IMR-90 (cell line): ENCODE measurements at regions not wholly inside any gene's neighbourhood (a gene's known extent, or its start where the extent isn't known, plus 50 kb on each side); places are given as distances from the start of the nearest gene placed in this dataset.

Experiments used
- ATAC-seq: fragments of 200-7000 bp; cut with Tn5 transposase; 2 replicates; pipeline ENCODE4 v1.9.1; 2020; ENCODE audit warnings: low read depth, mild to moderate bottlenecking, moderate library complexity
- BruUV-seq: library from RNA; stranded (reverse); fragments of 400-500 nt; replicated peaks from 2 replicates; lab custom pipeline; 2021; lab: Mats Ljungman, UMichigan
- CTCF ChIA-PET: fragments of 300-600 bp; formaldehyde crosslinking; extraction: SDS; loops from one replicate; lab custom pipeline; 2021; ENCODE audit warnings: antibody characterized with exemption; lab: Yijun Ruan, JAX
- POLR2A ChIA-PET: fragments of 300-600 bp; sonication (Branson Sonifier 250); formaldehyde crosslinking; loops from one replicate; lab custom pipeline; 2022; ENCODE audit warnings: antibody characterized with exemption; ENCODE audit not compliant: unreplicated experiment; lab: Charles Lee
- DNase-seq: peaks from one replicate; pipeline ENCODE4 v3.0.0; 2013
- H2AFZ ChIP-seq: replicated peaks from 2 replicates; pipeline ENCODE3; 2013; ENCODE audit warnings: low read length, mild to moderate bottlenecking; ENCODE audit not compliant: poor library complexity
- H2AK5ac ChIP-seq: 2 replicates; pipeline ENCODE4 v1.6.1; 2013; ENCODE audit warnings: low read depth, low read length, inconsistent platforms
- H2AK9ac ChIP-seq: replicated peaks from 2 replicates; pipeline ENCODE3; 2013; ENCODE audit warnings: mild to moderate bottlenecking, low read depth, low read length, moderate library complexity; ENCODE audit not compliant: poor library complexity
- H2BK120ac ChIP-seq: 2 replicates; pipeline ENCODE4 v1.6.1; 2013; ENCODE audit warnings: low read depth, low read length, inconsistent platforms
- H2BK15ac ChIP-seq: 3 replicates; pipeline ENCODE4 v1.6.1; 2013; ENCODE audit warnings: low read depth, low read length, inconsistent platforms
- H2BK20ac ChIP-seq: 2 replicates; pipeline ENCODE4 v1.6.1; 2013; ENCODE audit warnings: low read depth, mild to moderate bottlenecking, inconsistent platforms, low read length, moderate library complexity
- H2BK5ac ChIP-seq: 2 replicates; pipeline ENCODE4 v1.6.1; 2013; ENCODE audit warnings: mild to moderate bottlenecking, low read depth, low read length, inconsistent platforms; ENCODE audit not compliant: poor library complexity, severe bottlenecking
- H3K14ac ChIP-seq: replicated peaks from 2 replicates; pipeline ENCODE4 v1.6.1; 2013; ENCODE audit warnings: low read depth, low read length, inconsistent platforms
- H3K18ac ChIP-seq: 2 replicates; pipeline ENCODE4 v1.6.1; 2013; ENCODE audit warnings: low read depth, low read length, control low read depth
- H3K23ac ChIP-seq: 2 replicates; pipeline ENCODE4 v1.6.1; 2013; ENCODE audit warnings: low read depth, low read length, inconsistent platforms
- H3K27ac ChIP-seq: 2 replicates; pipeline ENCODE4 v1.5.1; 2013; ENCODE audit warnings: mild to moderate bottlenecking, control low read depth, low read length; ENCODE audit not compliant: insufficient read depth
- H3K27me3 ChIP-seq: 2 replicates; pipeline ENCODE4 v1.6.1; 2013; ENCODE audit warnings: low read length; ENCODE audit not compliant: control insufficient read depth, insufficient read depth
- H3K36me3 ChIP-seq: 2 replicates; pipeline ENCODE4 v1.6.1; 2013; ENCODE audit warnings: low read length, mixed read lengths; ENCODE audit not compliant: control insufficient read depth, insufficient read depth
- H3K4ac ChIP-seq: 2 replicates; pipeline ENCODE4 v1.6.1; 2013; ENCODE audit warnings: low read depth, low read length, inconsistent platforms
- H3K4me1 ChIP-seq: 2 replicates; pipeline ENCODE4 v1.6.1; 2013; ENCODE audit warnings: low read length, mixed read lengths; ENCODE audit not compliant: control insufficient read depth, insufficient read depth
- H3K4me2 ChIP-seq: 2 replicates; pipeline ENCODE4 v1.6.1; 2013; ENCODE audit warnings: low read depth, mild to moderate bottlenecking, control low read depth, low read length, moderate library complexity
- H3K4me3 ChIP-seq: 2 replicates; pipeline ENCODE4 v1.5.1; 2013; ENCODE audit warnings: low read depth, mild to moderate bottlenecking, control low read depth, low read length, moderate library complexity; ENCODE audit not compliant: insufficient read depth
- H3K56ac ChIP-seq: 2 replicates; pipeline ENCODE4 v1.6.1; 2013; ENCODE audit warnings: low read length, inconsistent platforms; ENCODE audit not compliant: insufficient read depth; ENCODE audit errors: extremely low read depth
- H3K79me1 ChIP-seq, 2 experiments: 2 replicates each; pipeline ENCODE4 v1.6.1; 2013; ENCODE audit warnings: low read length in 2 of 2, inconsistent platforms in 1 of 2, low read depth in 1 of 2
- H3K9ac ChIP-seq: 2 replicates; pipeline ENCODE4 v1.6.1; 2013; ENCODE audit warnings: low read depth, low read length, control low read depth
- H3K9me1 ChIP-seq: 2 replicates; pipeline ENCODE4 v1.6.1; 2013; ENCODE audit warnings: low read length, inconsistent platforms; ENCODE audit not compliant: insufficient read depth
- H3K9me3 ChIP-seq: 2 replicates; pipeline ENCODE4 v1.6.1; 2013; ENCODE audit warnings: low read length; ENCODE audit not compliant: control insufficient read depth, insufficient read depth
- H4K20me1 ChIP-seq: 2 replicates; pipeline ENCODE4 v1.6.1; 2013; ENCODE audit warnings: low read length, inconsistent platforms; ENCODE audit not compliant: insufficient read depth
- H4K5ac ChIP-seq: 2 replicates; pipeline ENCODE4 v1.6.1; 2013; ENCODE audit warnings: mild to moderate bottlenecking, low read depth, low read length, control low read depth
- H4K8ac ChIP-seq, 2 experiments: 2 replicates each; pipeline ENCODE4 v1.6.1; 2013; ENCODE audit warnings: low read depth in 2 of 2, low read length in 2 of 2, control low read depth in 1 of 2, inconsistent platforms in 1 of 2
- H4K91ac ChIP-seq: 2 replicates; pipeline ENCODE4 v1.6.1; 2013; ENCODE audit warnings: low read depth, low read length, inconsistent platforms; ENCODE audit not compliant: insufficient read depth
- BHLHE40 ChIP-seq: fragments of 150-350 bp; IDR thresholded peaks from 2 replicates; pipeline ENCODE4 v1.6.1; 2016; ENCODE audit warnings: mild to moderate bottlenecking, low read depth, low read length
- CEBPB ChIP-seq: IDR thresholded peaks from 2 replicates; pipeline ENCODE4 v1.6.1; 2012; ENCODE audit warnings: low read depth, low read length, improper control_type of control experiment
- CHD1 ChIP-seq: IDR thresholded peaks from 2 replicates; pipeline ENCODE4 v1.6.1; 2012; ENCODE audit warnings: low read depth, low read length, improper control_type of control experiment
- FOS ChIP-seq: fragments of 150-350 bp; IDR thresholded peaks from 2 replicates; pipeline ENCODE4 v1.6.1; 2016; ENCODE audit warnings: low read depth, low read length
- MAFK ChIP-seq: IDR thresholded peaks from 2 replicates; pipeline ENCODE4 v1.6.1; 2012; ENCODE audit warnings: low read depth, low read length, improper control_type of control experiment
- MAZ ChIP-seq: IDR thresholded peaks from 2 replicates; pipeline ENCODE4 v1.6.1; 2012; ENCODE audit warnings: low read depth, mild to moderate bottlenecking, low read length, improper control_type of control experiment, moderate library complexity, borderline replicate concordance
- MXI1 ChIP-seq: IDR thresholded peaks from 2 replicates; pipeline ENCODE4 v1.6.1; 2012; ENCODE audit warnings: low read depth, mild to moderate bottlenecking, low read length, moderate library complexity, borderline replicate concordance
- NFE2L2 ChIP-seq: fragments of 150-350 bp; IDR thresholded peaks from 2 replicates; pipeline ENCODE4 v1.6.1; 2016; ENCODE audit warnings: low read depth, mild to moderate bottlenecking, low read length
- POLR2A ChIP-seq: IDR thresholded peaks from 2 replicates; pipeline ENCODE4 v1.6.1; 2012; ENCODE audit warnings: mild to moderate bottlenecking, low read depth, low read length
- RAD21 ChIP-seq: IDR thresholded peaks from 2 replicates; pipeline ENCODE4 v1.6.1; 2012; ENCODE audit warnings: low read length, improper control_type of control experiment
- RCOR1 ChIP-seq: IDR thresholded peaks from 2 replicates; pipeline ENCODE4 v1.6.1; 2012; ENCODE audit warnings: mild to moderate bottlenecking, low read length, improper control_type of control experiment; ENCODE audit not compliant: insufficient replicate concordance
- RFX5 ChIP-seq: IDR thresholded peaks from 2 replicates; pipeline ENCODE4 v1.8.0; 2012; ENCODE audit warnings: low read depth, mild to moderate bottlenecking, low read length, moderate library complexity
- SMC3 ChIP-seq: fragments of 150-350 bp; IDR thresholded peaks from 2 replicates; pipeline ENCODE4 v1.6.1; 2016; ENCODE audit warnings: low read depth, mild to moderate bottlenecking, antibody characterized with exemption, low read length, moderate library complexity
- WGBS, 2 experiments: methylation state at CpG; one replicate each; pipeline versions ENCODE4 v1.1.5 to v1.1.7; 2013; ENCODE audit warnings: missing lambda C conversion rate in 2 of 2; ENCODE audit not compliant: insufficient read length in 1 of 2; ENCODE audit errors: extremely low coverage in 2 of 2; 5-methylcytosine and 5-hydroxymethylcytosine counted together
- dilution Hi-C: fragments of 300-500 bp; cut with HindIII; formaldehyde crosslinking; loops from one replicate; pipeline ENCODE4 v1.14.3; 2018; ENCODE audit warnings: low sequenced_read_pairs; ENCODE audit not compliant: unreplicated experiment
- in situ Hi-C: fragments of 300-500 bp; cut with MboI; formaldehyde crosslinking; loops from 3 replicates; pipeline ENCODE4 v1.14.3; 2019; ENCODE audit warnings: low sequenced_read_pairs, inconsistent platforms, mixed read lengths
- intact Hi-C: fragments of 100-400 bp; cut with micrococcal nuclease; formaldehyde crosslinking; loops from 2 replicates; pipeline ENCODE4 v1.10.0; 2022
- TF ChIP-seq, protein P1 (sequence below): fragments of 150-350 bp; IDR thresholded peaks from 2 replicates; pipeline ENCODE4 v1.6.1; 2017; ENCODE audit warnings: mild to moderate bottlenecking, antibody characterized with exemption, low read length, low read depth
- TF ChIP-seq, protein P2 (sequence below): conservative IDR thresholded peaks from 2 replicates; pipeline ENCODE4 v1.5.1; 2012; ENCODE audit warnings: mild to moderate bottlenecking, low read depth, low read length, improper control_type of control experiment
- TF ChIP-seq, protein P3 (sequence below): fragments of 150-350 bp; IDR thresholded peaks from 2 replicates; pipeline ENCODE4 v1.6.1; 2016; ENCODE audit warnings: low read depth, mild to moderate bottlenecking, low read length, moderate library complexity, borderline replicate concordance

GRCh38 chr21:28828981-28829380 is 163.7 kb downstream of the LTN1 start:
- ATAC-seq (no peak), DNase-seq (no peak)
- Histone ChIP-seq H2BK15ac (no peak overlapping the region), H3K56ac (no peak overlapping the region), H3K27ac (no peak overlapping the region), H3K9ac (no peak overlapping the region), H4K5ac (no peak overlapping the region), H2AK9ac (no peak overlapping the region), H2AK5ac (no peak overlapping the region), H3K4ac (no peak overlapping the region), H2BK5ac (no peak overlapping the region), H3K23ac (0 out of 2 replicates have a peak overlapping the region, but pooled peaks have one; percentile 3), H2BK120ac (no peak overlapping the region), H2AFZ (no peak overlapping the region), H3K9me1 (no peaks in the 10 kb centered on the region), H3K27me3 (no peaks in the 10 kb centered on the region), H4K91ac (no peak overlapping the region), H4K8ac (no peak overlapping the region), H4K20me1 (no peaks in the 10 kb centered on the region), H3K4me3 (no peak overlapping the region), H3K14ac (no peak overlapping the region), H3K18ac (no peak overlapping the region), H3K4me1 (peaks cover 9% of the 10 kb centered on the region), H3K4me2 (no peak overlapping the region), H3K9me3 (no peaks in the 10 kb centered on the region), H3K79me1 (no peaks in the 10 kb centered on the region), H2BK20ac (no peak overlapping the region), H3K36me3 (no peaks in the 10 kb centered on the region)
- ChIA-PET CTCF (no interaction called here), POLR2A (interaction anchor here (0.7 kb wide), 1 partner anchor 1187 kb away, joined by 3 read pairs; no protein-coding TSS in a partner anchor)
- BruUV-seq: no TSS peak
- TF ChIP-seq FOS (no peak), SMC3 (no peak), CEBPB (no peak), MAFK (no peak), RFX5 (no peak), CHD1 (no peak), POLR2A (no peak), RAD21 (no peak), MXI1 (no peak), RCOR1 (no peak), NFE2L2 (no peak), MAZ (no peak), BHLHE40 (no peak)
- TF ChIP-seq, protein P1, sequence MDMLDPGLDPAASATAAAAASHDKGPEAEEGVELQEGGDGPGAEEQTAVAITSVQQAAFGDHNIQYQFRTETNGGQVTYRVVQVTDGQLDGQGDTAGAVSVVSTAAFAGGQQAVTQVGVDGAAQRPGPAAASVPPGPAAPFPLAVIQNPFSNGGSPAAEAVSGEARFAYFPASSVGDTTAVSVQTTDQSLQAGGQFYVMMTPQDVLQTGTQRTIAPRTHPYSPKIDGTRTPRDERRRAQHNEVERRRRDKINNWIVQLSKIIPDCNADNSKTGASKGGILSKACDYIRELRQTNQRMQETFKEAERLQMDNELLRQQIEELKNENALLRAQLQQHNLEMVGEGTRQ: no peak
- TF ChIP-seq, protein P2, sequence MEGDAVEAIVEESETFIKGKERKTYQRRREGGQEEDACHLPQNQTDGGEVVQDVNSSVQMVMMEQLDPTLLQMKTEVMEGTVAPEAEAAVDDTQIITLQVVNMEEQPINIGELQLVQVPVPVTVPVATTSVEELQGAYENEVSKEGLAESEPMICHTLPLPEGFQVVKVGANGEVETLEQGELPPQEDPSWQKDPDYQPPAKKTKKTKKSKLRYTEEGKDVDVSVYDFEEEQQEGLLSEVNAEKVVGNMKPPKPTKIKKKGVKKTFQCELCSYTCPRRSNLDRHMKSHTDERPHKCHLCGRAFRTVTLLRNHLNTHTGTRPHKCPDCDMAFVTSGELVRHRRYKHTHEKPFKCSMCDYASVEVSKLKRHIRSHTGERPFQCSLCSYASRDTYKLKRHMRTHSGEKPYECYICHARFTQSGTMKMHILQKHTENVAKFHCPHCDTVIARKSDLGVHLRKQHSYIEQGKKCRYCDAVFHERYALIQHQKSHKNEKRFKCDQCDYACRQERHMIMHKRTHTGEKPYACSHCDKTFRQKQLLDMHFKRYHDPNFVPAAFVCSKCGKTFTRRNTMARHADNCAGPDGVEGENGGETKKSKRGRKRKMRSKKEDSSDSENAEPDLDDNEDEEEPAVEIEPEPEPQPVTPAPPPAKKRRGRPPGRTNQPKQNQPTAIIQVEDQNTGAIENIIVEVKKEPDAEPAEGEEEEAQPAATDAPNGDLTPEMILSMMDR: no peak
- TF ChIP-seq, protein P3, sequence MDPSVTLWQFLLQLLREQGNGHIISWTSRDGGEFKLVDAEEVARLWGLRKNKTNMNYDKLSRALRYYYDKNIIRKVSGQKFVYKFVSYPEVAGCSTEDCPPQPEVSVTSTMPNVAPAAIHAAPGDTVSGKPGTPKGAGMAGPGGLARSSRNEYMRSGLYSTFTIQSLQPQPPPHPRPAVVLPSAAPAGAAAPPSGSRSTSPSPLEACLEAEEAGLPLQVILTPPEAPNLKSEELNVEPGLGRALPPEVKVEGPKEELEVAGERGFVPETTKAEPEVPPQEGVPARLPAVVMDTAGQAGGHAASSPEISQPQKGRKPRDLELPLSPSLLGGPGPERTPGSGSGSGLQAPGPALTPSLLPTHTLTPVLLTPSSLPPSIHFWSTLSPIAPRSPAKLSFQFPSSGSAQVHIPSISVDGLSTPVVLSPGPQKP: no peak
- intact Hi-C loops (no loop called here), dilution Hi-C loops (no loop called here), in situ Hi-C loops (no loop called here)
- WGBS, 2 experiments: no CpG with 5 or more reads among the region's 1 CpG
